Mesendoderm (in vitro differentiated cells): ENCODE measurements at regions not wholly inside any gene's neighbourhood (a gene's known extent, or its start where the extent isn't known, plus 50 kb on each side); places are given as distances from the start of the nearest gene placed in this dataset.
A peak's percentile ranks its signal among the peaks of the same experiment; 100 is the strongest.

ENCODE experiments used
- DNase-seq: peaks from one replicate; pipeline ENCODE4 v3.0.0; 2013
- H2AK5ac ChIP-seq: 2 replicates; pipeline ENCODE4 v1.6.1; 2013; ENCODE audit warnings: low read length, inconsistent platforms
- H2BK120ac ChIP-seq: 2 replicates; pipeline ENCODE4 v1.6.1; 2013; ENCODE audit warnings: low read depth, mild to moderate bottlenecking, low read length, moderate library complexity, mixed read lengths
- H2BK15ac ChIP-seq: replicated peaks from 2 replicates; pipeline ENCODE4 v1.6.1; 2013; ENCODE audit warnings: low read depth, mild to moderate bottlenecking, moderate library complexity
- H2BK5ac ChIP-seq: 2 replicates; pipeline ENCODE4 v1.6.1; 2013; ENCODE audit warnings: low read length, inconsistent platforms
- H3K18ac ChIP-seq: 2 replicates; pipeline ENCODE4 v1.6.1; 2013; ENCODE audit warnings: mild to moderate bottlenecking, low read length, mixed read lengths
- H3K23ac ChIP-seq: one replicate; pipeline ENCODE4 v1.6.1; 2013; ENCODE audit warnings: low read length
- H3K27ac ChIP-seq: 2 replicates; pipeline ENCODE4 v1.5.1; 2013; ENCODE audit warnings: low read depth, mild to moderate bottlenecking, inconsistent platforms, low read length, moderate library complexity
- H3K27me3 ChIP-seq: 2 replicates; pipeline ENCODE4 v1.6.1; 2013; ENCODE audit warnings: low read length, control low read depth, mild to moderate bottlenecking, inconsistent platforms; ENCODE audit not compliant: insufficient read depth, poor library complexity
- H3K36me3 ChIP-seq: 2 replicates; pipeline ENCODE4 v1.6.1; 2013; ENCODE audit warnings: low read length, inconsistent platforms; ENCODE audit not compliant: control insufficient read depth, insufficient read depth
- H3K4ac ChIP-seq: one replicate; pipeline ENCODE4 v1.6.1; 2013; ENCODE audit warnings: low read depth, mild to moderate bottlenecking, low read length, moderate library complexity
- H3K4me1 ChIP-seq: 2 replicates; pipeline ENCODE4 v1.6.1; 2013; ENCODE audit warnings: low read depth, low read length, inconsistent platforms; ENCODE audit not compliant: control insufficient read depth
- H3K4me2 ChIP-seq: 2 replicates; pipeline ENCODE4 v1.6.1; 2013; ENCODE audit warnings: low read length
- H3K4me3 ChIP-seq: 2 replicates; pipeline ENCODE4 v1.5.1; 2013; ENCODE audit warnings: mild to moderate bottlenecking, low read length
- H3K56ac ChIP-seq: one replicate; pipeline ENCODE4 v1.6.1; 2013; ENCODE audit warnings: low read length
- H3K79me1 ChIP-seq: 2 replicates; pipeline ENCODE4 v1.6.1; 2013; ENCODE audit warnings: low read length, inconsistent platforms
- H3K79me2 ChIP-seq: 2 replicates; pipeline ENCODE4 v1.6.1; 2013; ENCODE audit warnings: mild to moderate bottlenecking, low read length; ENCODE audit not compliant: control insufficient read depth, insufficient read depth
- H3K9ac ChIP-seq: 2 replicates; pipeline ENCODE4 v1.6.1; 2013; ENCODE audit warnings: low read length, inconsistent platforms
- H4K5ac ChIP-seq: one replicate; pipeline ENCODE4 v1.6.1; 2013; ENCODE audit warnings: low read length
- H4K8ac ChIP-seq: one replicate; pipeline ENCODE4 v1.6.1; 2013; ENCODE audit warnings: low read depth, mild to moderate bottlenecking, control low read depth, low read length, moderate library complexity
- WGBS: extraction: QIAGEN DNeasy Blood & Tissue Kit; methylation state at CpG from one replicate; pipeline ENCODE4 v1.1.7; 2013; ENCODE audit warnings: low lambda C conversion rate, missing lambda C conversion rate; ENCODE audit not compliant: insufficient coverage; ENCODE audit errors: extremely low coverage; 5-methylcytosine and 5-hydroxymethylcytosine counted together

DNA sequence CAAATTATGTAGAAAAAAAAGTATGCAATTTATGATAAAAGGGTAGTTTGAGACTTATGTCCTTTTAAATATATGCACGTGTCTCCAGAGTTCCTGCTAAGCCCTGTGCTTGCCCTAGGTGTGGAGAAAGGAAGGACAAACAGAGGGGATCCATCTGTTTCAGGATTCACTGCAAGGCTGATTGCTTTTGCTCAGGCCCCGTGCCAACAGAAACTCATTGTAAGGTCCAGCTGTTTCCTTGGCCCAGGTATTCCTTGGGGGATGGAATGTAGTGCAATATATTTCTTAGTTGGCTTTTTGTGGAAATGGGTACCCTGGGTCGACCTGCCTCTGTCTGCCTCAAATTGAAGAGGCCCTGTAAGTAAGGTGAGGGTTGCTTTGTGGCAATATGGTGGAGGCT is 268.6 kb upstream of the CLINT1 start:
- Histone ChIP-seq H3K4me3 (no peak overlapping the region), H2BK15ac (no peak overlapping the region), H3K27ac (no peak overlapping the region), H2BK5ac (no peak overlapping the region), H3K79me2 (no peaks in the 10 kb centered on the region), H4K8ac (no peak overlapping the region), H3K23ac (no peak overlapping the region), H3K4me1 (peaks cover 12% of the 10 kb centered on the region), H3K9ac (no peak overlapping the region), H2BK120ac (no peak overlapping the region), H3K36me3 (no peaks in the 10 kb centered on the region), H3K56ac (no peak overlapping the region), H3K4ac (no peak overlapping the region), H3K4me2 (no peak overlapping the region), H2AK5ac (no peak overlapping the region), H3K27me3 (no peaks in the 10 kb centered on the region), H3K18ac (no peak overlapping the region), H3K79me1 (no peaks in the 10 kb centered on the region), H4K5ac (no peak overlapping the region)
- DNase-seq: no peak
- WGBS: no CpG with 5 or more reads among the region's 3 CpGs

DNA sequence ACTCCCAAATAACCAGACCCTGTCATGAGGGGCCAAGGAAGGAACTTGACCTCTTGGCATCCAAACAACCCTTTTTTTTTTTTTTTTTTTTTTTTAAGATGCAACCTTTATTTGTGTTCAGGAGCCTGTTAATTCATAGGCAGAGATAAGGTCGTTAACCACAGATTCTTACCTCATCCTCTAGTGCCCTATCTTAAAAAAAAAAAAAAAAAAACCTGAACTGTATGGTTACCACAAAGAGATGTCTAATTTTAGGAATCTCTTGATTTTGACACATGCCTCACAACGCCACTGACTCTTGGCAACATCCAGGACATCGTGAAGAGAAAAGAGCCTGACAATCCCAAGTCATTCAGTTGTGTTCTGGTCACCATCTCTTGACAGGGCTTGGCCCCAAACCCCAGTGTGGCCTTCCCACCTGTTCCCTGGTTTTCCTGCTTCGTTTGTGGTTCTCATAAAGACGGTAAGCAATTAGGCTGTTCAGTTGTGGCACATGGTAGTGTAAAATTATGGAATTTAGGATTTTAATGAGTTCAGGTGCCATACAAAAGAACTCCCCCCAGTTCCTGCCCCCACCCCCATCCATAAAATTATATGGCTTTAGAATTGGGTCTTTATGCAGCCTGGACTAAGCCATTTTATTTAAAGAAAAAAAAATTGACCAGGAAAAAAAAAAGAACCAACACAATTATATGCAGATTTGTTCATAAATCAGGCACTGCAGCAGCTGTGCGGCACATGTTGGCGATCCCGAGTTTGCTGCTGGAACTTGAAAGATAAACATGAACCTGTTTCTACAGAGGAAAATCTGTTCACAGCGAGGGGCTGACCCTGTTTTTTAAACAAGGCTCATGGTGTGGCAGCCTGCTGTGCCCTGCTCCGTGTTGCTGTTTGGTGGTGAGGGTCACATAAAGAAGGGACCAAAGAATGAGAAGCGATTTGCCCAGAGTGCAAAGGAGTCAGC is 267.8 kb upstream of the CLINT1 start:
- Histone ChIP-seq H3K23ac (no peak overlapping the region), H4K8ac (no peak overlapping the region), H3K9ac (no peak overlapping the region), H2BK15ac (no peak overlapping the region), H4K5ac (no peak overlapping the region), H3K4me2 (no peak overlapping the region), H3K79me1 (no peaks in the 10 kb centered on the region), H3K27ac (no peak overlapping the region), H3K4me1 (peaks cover 12% of the 10 kb centered on the region), H3K36me3 (no peaks in the 10 kb centered on the region), H3K79me2 (no peaks in the 10 kb centered on the region), H3K4ac (no peak overlapping the region), H2AK5ac (no peak overlapping the region), H2BK120ac (no peak overlapping the region), H3K56ac (no peak overlapping the region), H3K27me3 (no peaks in the 10 kb centered on the region), H3K4me3 (no peak overlapping the region), H2BK5ac (no peak overlapping the region), H3K18ac (no peak overlapping the region)
- DNase-seq: no peak
- whole genome bisulfite sequencing: no CpG with 5 or more reads among the region's 11 CpGs

DNA sequence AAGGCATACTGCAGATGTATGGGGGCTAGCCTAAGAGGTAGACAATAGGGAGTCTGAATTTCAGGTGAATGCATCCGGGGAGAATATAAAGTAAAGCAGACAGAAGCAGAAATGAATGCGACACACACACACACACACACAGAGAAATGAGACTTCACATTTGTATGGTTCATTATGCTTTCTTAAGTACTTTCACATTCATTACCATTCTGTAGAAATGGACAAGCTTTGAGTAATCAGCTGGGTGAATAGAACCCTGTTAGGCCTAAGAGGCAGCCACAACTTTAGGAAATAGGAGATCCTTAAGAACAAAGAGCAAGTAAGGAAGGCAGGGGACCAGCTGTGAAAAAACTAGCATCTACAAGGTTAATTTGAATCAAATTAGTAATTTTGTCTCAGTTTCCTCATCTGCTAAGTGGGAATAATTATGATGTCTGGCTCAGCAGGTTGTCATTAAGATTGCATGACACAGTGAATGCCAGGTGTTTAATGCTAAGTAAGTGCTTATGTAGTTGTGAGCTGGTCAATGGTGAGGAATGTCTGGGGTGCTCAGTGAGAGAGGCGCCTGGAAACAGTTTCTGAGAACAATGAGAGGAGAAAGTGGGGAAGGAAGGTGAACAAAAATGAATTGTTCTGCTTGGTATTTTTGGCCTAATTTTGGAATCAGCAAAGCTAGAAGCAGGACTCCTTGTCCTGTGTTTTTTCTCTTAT is 265.8 kb upstream of the CLINT1 start:
- WGBS: no CpG with 5 or more reads among the region's 3 CpGs
- peak; percentile 81 for DNase-seq
- peak overlapping the region; percentile 51 for H2BK120ac ChIP-seq

DNA sequence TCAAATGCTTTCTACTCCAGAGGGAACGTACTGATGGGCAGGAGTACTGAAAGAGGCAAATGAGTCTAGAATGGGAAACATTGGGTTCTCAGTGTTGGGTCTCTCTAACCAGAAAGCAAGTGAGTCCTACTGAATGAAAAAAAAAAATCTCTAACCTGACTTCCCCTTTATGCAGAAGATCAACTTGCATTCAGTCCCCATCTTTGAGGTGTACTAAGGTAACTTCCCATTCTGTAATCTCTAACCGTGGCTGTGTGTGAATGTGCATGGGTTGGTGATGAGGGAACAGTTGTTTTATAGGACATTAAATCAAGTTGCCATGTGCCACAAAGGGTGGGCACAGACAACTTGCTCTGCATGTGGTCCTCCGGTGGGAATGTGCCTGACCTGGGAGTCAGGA is 264.6 kb upstream of the CLINT1 start:
- peaks cover 12% of the 10 kb centered on the region for H3K4me1 ChIP-seq
- no peaks in the 10 kb centered on the region for H3K79me2 ChIP-seq
- H2BK5ac ChIP-seq: no peak overlapping the region
- no CpG with 5 or more reads among the region's 3 CpGs for WGBS
- no peak overlapping the region for H3K18ac ChIP-seq
- H4K8ac ChIP-seq: no peak overlapping the region
- no peak overlapping the region for H3K9ac ChIP-seq
- H3K56ac ChIP-seq: no peak overlapping the region
- no peaks in the 10 kb centered on the region for H3K27me3 ChIP-seq
- no peaks in the 10 kb centered on the region for H3K79me1 ChIP-seq
- H3K4me3 ChIP-seq: no peak overlapping the region
- H3K36me3 ChIP-seq: no peaks in the 10 kb centered on the region
- H3K4me2 ChIP-seq: no peak overlapping the region
- no peak overlapping the region for H4K5ac ChIP-seq
- no peak overlapping the region for H2BK15ac ChIP-seq
- no peak for DNase-seq
- H3K4ac ChIP-seq: no peak overlapping the region
- no peak overlapping the region for H3K23ac ChIP-seq
- H2AK5ac ChIP-seq: no peak overlapping the region
- H3K27ac ChIP-seq: no peak overlapping the region
- H2BK120ac ChIP-seq: no peak overlapping the region

More for the DNA sequence above, 265.8 kb upstream of the CLINT1 start:
- no peaks in the 10 kb centered on the region for H3K79me1 ChIP-seq
- H4K8ac ChIP-seq: no peak overlapping the region
- no peak overlapping the region for H3K4me2 ChIP-seq
- H3K79me2 ChIP-seq: no peaks in the 10 kb centered on the region
- peaks cover 12% of the 10 kb centered on the region for H3K4me1 ChIP-seq
- no peak overlapping the region for H2AK5ac ChIP-seq
- no peak overlapping the region for H2BK15ac ChIP-seq
- no peak overlapping the region for H4K5ac ChIP-seq
- no peak overlapping the region for H3K27ac ChIP-seq
- H3K4me3 ChIP-seq: no peak overlapping the region
- no peak overlapping the region for H3K23ac ChIP-seq
- no peak overlapping the region for H3K9ac ChIP-seq
- peak overlapping the region; percentile 47 for H3K18ac ChIP-seq
- no peak overlapping the region for H3K4ac ChIP-seq
- H3K56ac ChIP-seq: no peak overlapping the region
- no peaks in the 10 kb centered on the region for H3K36me3 ChIP-seq
- no peaks in the 10 kb centered on the region for H3K27me3 ChIP-seq
- no peak overlapping the region for H2BK5ac ChIP-seq

DNA sequence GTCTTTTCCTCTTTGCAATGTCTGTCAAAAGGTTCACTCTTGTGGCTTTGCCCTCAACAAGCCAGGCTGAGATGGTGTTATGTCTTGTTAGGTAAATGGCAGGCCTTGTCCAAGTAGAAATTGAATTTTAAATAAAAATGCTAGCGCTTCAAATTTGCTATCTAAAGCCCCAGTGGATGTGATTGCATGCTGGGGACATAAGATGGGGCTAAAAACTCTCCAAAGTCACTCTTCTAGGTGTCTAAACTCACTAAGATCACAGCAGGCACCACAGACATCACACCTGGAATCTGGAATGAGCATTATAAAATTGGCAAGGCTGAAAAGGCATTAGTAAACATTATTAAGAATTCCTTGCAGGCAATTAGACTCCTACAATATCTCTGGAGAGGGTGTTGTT is 262.7 kb upstream of the CLINT1 start:
- no peak overlapping the region for H2BK5ac ChIP-seq
- H4K5ac ChIP-seq: no peak overlapping the region
- H4K8ac ChIP-seq: no peak overlapping the region
- no peak overlapping the region for H3K27ac ChIP-seq
- H3K4me3 ChIP-seq: no peak overlapping the region
- DNase-seq: peak; percentile 30
- H3K79me1 ChIP-seq: no peaks in the 10 kb centered on the region
- H3K36me3 ChIP-seq: no peaks in the 10 kb centered on the region
- no peak overlapping the region for H3K18ac ChIP-seq
- peaks cover 12% of the 10 kb centered on the region for H3K4me1 ChIP-seq
- no peak overlapping the region for H2BK120ac ChIP-seq
- no peak overlapping the region for H3K4me2 ChIP-seq
- no peak overlapping the region for H3K4ac ChIP-seq
- H3K56ac ChIP-seq: no peak overlapping the region
- H3K9ac ChIP-seq: no peak overlapping the region
- H3K79me2 ChIP-seq: no peaks in the 10 kb centered on the region
- WGBS: no CpG with 5 or more reads among the region's 1 CpG
- no peak overlapping the region for H2BK15ac ChIP-seq
- H3K23ac ChIP-seq: no peak overlapping the region
- no peak overlapping the region for H2AK5ac ChIP-seq
- H3K27me3 ChIP-seq: no peaks in the 10 kb centered on the region
